ENCODE measurements at regions not wholly inside any gene's neighbourhood (a gene's known extent, or its start where the extent isn't known, plus 50 kb on each side); places are given as distances from the start of the nearest gene placed in this dataset.

DNA sequence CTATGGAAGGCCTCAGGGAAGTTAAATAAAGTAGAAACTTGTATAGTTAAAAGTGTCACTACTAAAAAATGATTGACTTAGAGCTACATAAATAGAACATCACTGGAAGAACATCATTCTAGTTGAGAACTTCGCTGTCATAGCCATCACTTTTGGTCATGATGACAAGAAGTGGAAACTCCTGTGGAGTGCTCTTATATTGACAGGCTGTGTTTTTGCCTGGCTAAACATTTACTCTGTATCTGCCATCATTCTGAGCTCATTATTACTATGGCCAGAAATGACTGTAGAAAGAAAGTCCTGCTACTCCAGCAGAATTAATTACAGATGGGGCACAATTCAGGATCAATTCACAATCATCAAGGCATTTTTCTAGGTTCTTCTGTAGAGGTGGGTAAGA is 165.1 kb upstream of the GOLIM4 start:
- H3K27ac ChIP-seq (ENCODE audit: low read depth, low read length) = no peak overlapping the region
- no peak overlapping the region for H3K4me2 ChIP-seq (ENCODE audit: low read depth, low read length, poor library complexity, severe bottlenecking)
- H3F3A ChIP-seq (ENCODE audit: insufficient read depth) = no peaks in the 10 kb centered on the region
- H3K4me3 ChIP-seq (ENCODE audit: insufficient read depth, low read length, poor library complexity, severe bottlenecking) = no peak overlapping the region
- H2AFZ ChIP-seq (ENCODE audit: low read depth, low read length, severe bottlenecking) = no peak overlapping the region
- H3K36me3 ChIP-seq (ENCODE audit: low read length) = no peaks in the 10 kb centered on the region
- H3K79me2 ChIP-seq (ENCODE audit: insufficient read depth, low read length) = no peaks in the 10 kb centered on the region
- no peak overlapping the region for H3K9ac ChIP-seq (ENCODE audit: low read length)
- no peaks in the 10 kb centered on the region for H3K27me3 ChIP-seq (ENCODE audit: low read length)
- H4K20me1 ChIP-seq (ENCODE audit: low read depth, low read length) = no peaks in the 10 kb centered on the region
- TF ChIP-seq, protein P1, sequence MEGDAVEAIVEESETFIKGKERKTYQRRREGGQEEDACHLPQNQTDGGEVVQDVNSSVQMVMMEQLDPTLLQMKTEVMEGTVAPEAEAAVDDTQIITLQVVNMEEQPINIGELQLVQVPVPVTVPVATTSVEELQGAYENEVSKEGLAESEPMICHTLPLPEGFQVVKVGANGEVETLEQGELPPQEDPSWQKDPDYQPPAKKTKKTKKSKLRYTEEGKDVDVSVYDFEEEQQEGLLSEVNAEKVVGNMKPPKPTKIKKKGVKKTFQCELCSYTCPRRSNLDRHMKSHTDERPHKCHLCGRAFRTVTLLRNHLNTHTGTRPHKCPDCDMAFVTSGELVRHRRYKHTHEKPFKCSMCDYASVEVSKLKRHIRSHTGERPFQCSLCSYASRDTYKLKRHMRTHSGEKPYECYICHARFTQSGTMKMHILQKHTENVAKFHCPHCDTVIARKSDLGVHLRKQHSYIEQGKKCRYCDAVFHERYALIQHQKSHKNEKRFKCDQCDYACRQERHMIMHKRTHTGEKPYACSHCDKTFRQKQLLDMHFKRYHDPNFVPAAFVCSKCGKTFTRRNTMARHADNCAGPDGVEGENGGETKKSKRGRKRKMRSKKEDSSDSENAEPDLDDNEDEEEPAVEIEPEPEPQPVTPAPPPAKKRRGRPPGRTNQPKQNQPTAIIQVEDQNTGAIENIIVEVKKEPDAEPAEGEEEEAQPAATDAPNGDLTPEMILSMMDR (IDR thresholded peaks at IDR 0.05; ENCODE audit: insufficient read depth, low read length, poor library complexity, severe bottlenecking) = no peak
- no peaks in the 10 kb centered on the region for H3K9me2 ChIP-seq (replicated peaks; ENCODE audit: insufficient read depth, low read length)
- H3K9me3 ChIP-seq (ENCODE audit: insufficient read depth, low read length) = 0 out of 2 replicates have a peak, but pooled peaks cover 3% of the 10 kb centered on the region

DNA sequence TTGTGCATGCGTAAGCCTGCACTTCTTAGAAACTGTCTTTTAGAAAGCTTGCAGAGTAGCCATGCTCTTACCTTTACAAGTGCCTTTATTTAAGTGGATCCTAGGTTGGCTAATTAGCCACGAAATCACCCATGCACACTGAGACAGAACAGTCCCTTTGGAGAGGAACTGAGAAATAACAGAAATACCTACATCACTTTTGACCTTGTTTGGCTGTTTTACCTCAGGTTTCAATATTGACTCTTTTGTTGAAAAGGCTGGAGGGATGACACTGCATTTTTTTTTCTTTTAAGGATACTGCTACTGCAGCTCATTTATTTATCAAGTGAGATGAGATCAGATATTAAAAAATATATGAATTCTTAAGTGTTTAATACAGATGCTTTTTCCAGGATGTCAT is 155.6 kb upstream of the GOLIM4 start:
- Histone ChIP-seq H3K9ac (ENCODE audit: low read length) (no peak overlapping the region), H3K4me3 (ENCODE audit: insufficient read depth, low read length, poor library complexity, severe bottlenecking) (no peak overlapping the region), H4K20me1 (ENCODE audit: low read depth, low read length) (no peaks in the 10 kb centered on the region), H3K9me3 (ENCODE audit: insufficient read depth, low read length) (0 out of 2 replicates have a peak, but pooled peaks cover 8% of the 10 kb centered on the region), H3K27ac (ENCODE audit: low read depth, low read length) (no peak overlapping the region), H3K9me2 (replicated peaks; ENCODE audit: insufficient read depth, low read length) (no peaks in the 10 kb centered on the region), H3K27me3 (ENCODE audit: low read length) (no peaks in the 10 kb centered on the region; the same call in 1 of the 2 replicates), H3K36me3 (ENCODE audit: low read length) (no peaks in the 10 kb centered on the region), H2AFZ (ENCODE audit: low read depth, low read length, severe bottlenecking) (no peak overlapping the region), H3K79me2 (ENCODE audit: insufficient read depth, low read length) (no peaks in the 10 kb centered on the region), H3K4me2 (ENCODE audit: low read depth, low read length, poor library complexity, severe bottlenecking) (no peak overlapping the region), H3F3A (ENCODE audit: insufficient read depth) (no peaks in the 10 kb centered on the region)
- no peak for TF ChIP-seq EZH2phosphoT487 (conservative IDR thresholded peaks at IDR 0.05; ENCODE audit: low read length)
- TF ChIP-seq, protein P1 (IDR thresholded peaks at IDR 0.05; ENCODE audit: insufficient read depth, low read length, poor library complexity, severe bottlenecking) = no peak

DNA sequence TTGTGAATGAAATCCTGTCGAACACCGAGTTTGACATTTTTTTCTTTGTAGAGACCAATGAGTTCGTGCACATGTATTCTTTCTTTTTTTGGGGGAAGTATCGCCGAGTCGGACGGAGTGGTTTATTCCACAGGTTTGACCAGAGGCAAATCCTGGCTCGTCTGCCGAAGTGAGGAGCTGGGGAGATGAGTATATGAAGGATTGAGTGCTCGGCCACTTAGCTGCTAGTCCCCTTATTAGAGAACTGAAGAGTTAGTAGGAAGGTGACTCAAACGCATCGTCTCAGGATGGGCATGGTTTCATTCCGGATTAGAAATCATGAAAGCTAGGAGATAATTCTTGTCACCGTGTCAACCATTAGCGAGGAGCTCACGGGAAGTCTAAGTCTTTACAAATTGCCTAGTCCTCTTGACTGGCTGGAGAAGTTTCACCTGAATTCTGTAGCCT is 154.7 kb upstream of the GOLIM4 start:
- Histone ChIP-seq H3K27ac (ENCODE audit: low read depth, low read length) (no peak overlapping the region), H3K27me3 (ENCODE audit: low read length) (no peaks in the 10 kb centered on the region; the same call in 1 of the 2 replicates), H3K79me2 (ENCODE audit: insufficient read depth, low read length) (no peaks in the 10 kb centered on the region), H3K9me2 (replicated peaks; ENCODE audit: insufficient read depth, low read length) (no peaks in the 10 kb centered on the region), H3F3A (ENCODE audit: insufficient read depth) (no peaks in the 10 kb centered on the region), H3K4me3 (ENCODE audit: insufficient read depth, low read length, poor library complexity, severe bottlenecking) (no peak overlapping the region), H3K9me3 (ENCODE audit: insufficient read depth, low read length) (0 out of 2 replicates have a peak, but pooled peaks cover 3% of the 10 kb centered on the region), H3K4me2 (ENCODE audit: low read depth, low read length, poor library complexity, severe bottlenecking) (no peak overlapping the region), H2AFZ (ENCODE audit: low read depth, low read length, severe bottlenecking) (no peak overlapping the region), H3K9ac (ENCODE audit: low read length) (no peak overlapping the region), H4K20me1 (ENCODE audit: low read depth, low read length) (no peaks in the 10 kb centered on the region), H3K36me3 (ENCODE audit: low read length) (no peaks in the 10 kb centered on the region)
- TF ChIP-seq, protein P1 (IDR thresholded peaks at IDR 0.05; ENCODE audit: insufficient read depth, low read length, poor library complexity, severe bottlenecking) = no peak
- TF ChIP-seq EZH2phosphoT487 (conservative IDR thresholded peaks at IDR 0.05; ENCODE audit: low read length) = no peak
